ENCODE measurements at regions not wholly inside any gene's neighbourhood (a gene's known extent, or its start where the extent isn't known, plus 50 kb on each side); places are given as distances from the start of the nearest gene placed in this dataset.

DNA sequence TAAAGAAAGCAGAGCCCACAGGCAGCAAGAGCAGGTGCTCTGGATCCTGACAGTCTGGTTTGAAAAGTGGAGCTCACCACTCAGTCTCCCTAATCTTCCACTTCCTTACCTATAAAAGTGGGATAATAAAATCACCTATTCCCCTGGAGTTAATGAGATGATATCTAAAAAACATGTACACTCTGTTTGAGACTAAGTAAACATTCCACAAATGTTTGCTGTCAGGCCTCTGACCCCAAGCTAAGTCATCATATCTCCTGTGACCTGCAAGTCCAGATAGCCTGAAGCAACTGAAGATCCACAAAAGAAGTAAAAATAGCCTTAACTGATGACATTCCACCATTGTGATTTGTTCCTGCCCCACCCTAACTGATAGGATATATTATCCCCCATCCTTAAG, 1324.5 kb downstream of the XPNPEP1 start:
- TF ChIP-seq, protein P1, sequence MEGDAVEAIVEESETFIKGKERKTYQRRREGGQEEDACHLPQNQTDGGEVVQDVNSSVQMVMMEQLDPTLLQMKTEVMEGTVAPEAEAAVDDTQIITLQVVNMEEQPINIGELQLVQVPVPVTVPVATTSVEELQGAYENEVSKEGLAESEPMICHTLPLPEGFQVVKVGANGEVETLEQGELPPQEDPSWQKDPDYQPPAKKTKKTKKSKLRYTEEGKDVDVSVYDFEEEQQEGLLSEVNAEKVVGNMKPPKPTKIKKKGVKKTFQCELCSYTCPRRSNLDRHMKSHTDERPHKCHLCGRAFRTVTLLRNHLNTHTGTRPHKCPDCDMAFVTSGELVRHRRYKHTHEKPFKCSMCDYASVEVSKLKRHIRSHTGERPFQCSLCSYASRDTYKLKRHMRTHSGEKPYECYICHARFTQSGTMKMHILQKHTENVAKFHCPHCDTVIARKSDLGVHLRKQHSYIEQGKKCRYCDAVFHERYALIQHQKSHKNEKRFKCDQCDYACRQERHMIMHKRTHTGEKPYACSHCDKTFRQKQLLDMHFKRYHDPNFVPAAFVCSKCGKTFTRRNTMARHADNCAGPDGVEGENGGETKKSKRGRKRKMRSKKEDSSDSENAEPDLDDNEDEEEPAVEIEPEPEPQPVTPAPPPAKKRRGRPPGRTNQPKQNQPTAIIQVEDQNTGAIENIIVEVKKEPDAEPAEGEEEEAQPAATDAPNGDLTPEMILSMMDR (IDR thresholded peaks at IDR 0.05; ENCODE audit: low read depth, low read length, missing control alignments) = no peak
- no peak for DNase-seq (ENCODE audit: extremely low read depth, low read depth)
- H3K4me3 ChIP-seq (replicated peaks; ENCODE audit: low read depth, low read length) = no peak overlapping the region

DNA sequence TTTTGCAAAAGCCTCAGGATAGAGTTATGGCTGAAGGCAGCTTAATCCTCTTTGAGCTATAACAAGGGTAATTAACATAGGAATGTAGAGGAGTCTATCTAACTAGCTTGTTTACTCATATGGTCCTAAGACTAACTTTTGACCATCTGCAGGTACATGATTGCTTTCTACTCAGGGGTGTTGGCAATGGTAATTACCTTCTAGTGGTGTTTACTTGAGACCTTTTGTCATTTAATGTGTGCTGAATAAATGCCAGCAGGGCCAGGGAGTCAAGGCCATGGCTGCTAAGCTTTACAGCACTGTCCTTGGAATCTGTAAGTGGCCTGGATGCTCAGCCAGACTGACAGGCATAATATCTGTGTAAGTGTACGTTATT, 1325.0 kb downstream of the XPNPEP1 start:
- H3K4me3 ChIP-seq (replicated peaks; ENCODE audit: low read depth, low read length) = no peak overlapping the region
- TF ChIP-seq, protein P1 (IDR thresholded peaks at IDR 0.05; ENCODE audit: low read depth, low read length, missing control alignments) = no peak
- no peak for DNase-seq (ENCODE audit: extremely low read depth, low read depth)

DNA sequence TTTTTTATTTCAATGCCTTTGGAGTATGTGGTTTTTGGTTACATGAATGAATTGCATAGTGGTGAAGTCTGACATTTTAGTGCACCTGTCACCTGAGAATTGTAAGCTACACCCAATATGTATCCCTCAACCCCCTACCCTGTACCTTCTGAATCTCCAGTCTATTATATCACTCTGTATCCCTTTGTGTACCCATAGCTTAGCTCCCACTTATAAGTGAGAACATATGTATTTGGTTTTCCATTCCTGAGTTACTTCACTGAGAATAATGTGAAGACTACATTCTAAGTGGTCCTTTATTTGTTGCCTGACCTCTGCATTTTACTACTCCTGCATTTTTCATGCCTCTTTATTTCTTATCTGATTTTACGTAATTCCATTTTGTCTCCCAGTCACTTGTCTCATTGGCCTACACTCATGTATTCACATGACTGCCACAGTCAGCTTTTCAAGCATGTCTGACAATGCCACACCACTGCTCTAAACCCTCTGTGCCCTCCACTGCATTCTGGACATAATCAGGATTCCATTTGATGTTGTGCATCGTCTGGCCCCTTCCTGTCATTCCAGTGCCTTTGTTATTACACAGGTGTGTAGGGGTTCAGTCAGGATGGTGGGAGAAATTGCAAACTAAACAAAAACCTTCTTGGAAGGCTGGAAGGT, 1325.5 kb downstream of the XPNPEP1 start:
- DNase-seq (ENCODE audit: extremely low read depth, low read depth) = no peak
- H3K4me3 ChIP-seq (replicated peaks; ENCODE audit: low read depth, low read length) = no peak overlapping the region

DNA sequence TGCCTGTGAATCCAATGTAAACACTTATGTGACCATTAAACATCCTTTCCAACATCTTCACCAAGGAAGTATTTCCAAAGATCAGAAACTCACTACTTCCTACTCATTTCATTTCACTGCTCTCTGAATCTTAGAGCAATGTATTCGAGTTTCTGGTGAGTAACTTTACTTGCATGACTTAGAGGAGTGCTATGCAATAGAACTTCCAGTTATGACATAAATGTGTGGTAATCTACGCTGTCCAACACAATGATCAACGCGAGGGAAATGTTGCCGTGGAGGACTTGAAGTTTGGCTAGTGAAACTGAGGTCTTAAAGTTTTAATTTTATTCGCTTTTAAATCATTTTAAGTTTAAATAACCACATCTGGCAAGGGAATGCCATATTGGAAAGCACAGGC, 1326.3 kb downstream of the XPNPEP1 start:
- TF ChIP-seq, protein P1 (IDR thresholded peaks at IDR 0.05; ENCODE audit: low read depth, low read length, missing control alignments) = no peak
- no peak overlapping the region for H3K4me3 ChIP-seq (replicated peaks; ENCODE audit: low read depth, low read length)
- DNase-seq (ENCODE audit: extremely low read depth, low read depth) = no peak

More for the DNA sequence above, 1325.5 kb downstream of the XPNPEP1 start:
- TF ChIP-seq, protein P1 (IDR thresholded peaks at IDR 0.05; ENCODE audit: low read depth, low read length, missing control alignments) = no peak

DNA sequence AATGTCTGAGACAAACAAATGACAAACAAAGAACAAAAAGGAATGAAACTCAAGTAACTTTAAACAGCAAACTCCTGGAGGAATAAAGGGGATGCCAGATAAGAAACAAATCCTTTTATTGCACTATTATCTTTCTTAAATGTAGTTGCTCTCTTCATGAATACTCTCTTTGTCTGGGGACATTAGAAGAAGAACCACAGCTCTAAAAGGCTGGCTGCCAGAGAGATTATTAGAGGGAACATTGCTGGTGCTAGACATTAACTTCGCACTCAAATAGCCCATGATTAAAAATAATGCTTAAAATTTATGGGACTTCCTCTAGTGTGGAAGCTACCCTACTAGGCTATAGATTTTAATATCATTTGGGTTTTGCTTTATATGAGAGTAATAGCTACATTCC, 1330.4 kb downstream of the XPNPEP1 start:
- TF ChIP-seq, protein P1 (IDR thresholded peaks at IDR 0.05; ENCODE audit: low read depth, low read length, missing control alignments) = no peak
- DNase-seq (ENCODE audit: extremely low read depth, low read depth) = no peak
- no peak overlapping the region for H3K4me3 ChIP-seq (replicated peaks; ENCODE audit: low read depth, low read length)

DNA sequence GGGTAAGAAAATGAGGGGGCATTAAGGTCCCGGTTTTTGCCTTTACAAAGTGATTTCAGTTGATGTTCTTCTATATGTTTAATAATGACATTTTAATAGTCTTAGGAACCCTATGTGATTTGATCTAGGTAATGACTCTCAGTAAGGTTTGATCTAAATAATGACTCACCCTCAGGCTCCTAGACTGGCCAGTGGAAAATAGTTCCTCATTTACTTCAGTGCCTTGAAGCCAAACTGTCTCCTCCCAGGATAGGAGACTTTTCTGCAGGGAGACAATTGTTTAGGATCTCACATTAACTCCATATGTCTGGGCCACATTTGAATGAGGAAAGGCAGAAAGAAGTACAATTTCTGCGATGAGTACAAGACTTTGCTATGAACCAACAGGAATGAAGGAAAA, 1331.9 kb downstream of the XPNPEP1 start:
- TF ChIP-seq, protein P1 (IDR thresholded peaks at IDR 0.05; ENCODE audit: low read depth, low read length, missing control alignments) = no peak
- DNase-seq (ENCODE audit: extremely low read depth, low read depth) = no peak
- H3K4me3 ChIP-seq (replicated peaks; ENCODE audit: low read depth, low read length) = no peak overlapping the region

DNA sequence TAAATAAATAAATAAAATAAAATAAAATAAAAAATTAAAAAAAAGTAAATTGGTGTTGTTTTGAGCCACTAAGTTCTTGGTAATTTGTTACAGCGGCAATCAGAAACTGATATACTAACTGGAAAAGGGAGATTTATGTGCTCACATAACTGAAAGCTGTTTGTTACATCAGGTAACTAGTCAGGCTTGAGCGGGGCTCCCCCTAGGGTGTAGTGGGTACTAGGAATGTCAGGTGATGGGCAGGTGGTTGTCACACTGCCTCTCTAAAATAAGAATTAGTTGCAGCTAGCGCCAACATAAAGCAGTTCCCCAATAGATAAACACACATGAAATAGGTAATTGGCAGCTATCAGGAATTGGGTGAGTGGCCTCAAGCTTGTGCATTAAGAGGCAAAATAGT, 1336.9 kb downstream of the XPNPEP1 start:
- H3K4me3 ChIP-seq (replicated peaks; ENCODE audit: low read depth, low read length) = no peak overlapping the region
- no peak for DNase-seq (ENCODE audit: extremely low read depth, low read depth)
- TF ChIP-seq, protein P1 (IDR thresholded peaks at IDR 0.05; ENCODE audit: low read depth, low read length, missing control alignments) = no peak
